LNCaP clone FGC (cell line): ENCODE measurements at regions not wholly inside any gene's neighbourhood (a gene's known extent, or its start where the extent isn't known, plus 50 kb on each side); places are given as distances from the start of the nearest gene placed in this dataset.

Source experiments
- DNase-seq: peaks from one replicate; pipeline ENCODE4 v3.0.0-alpha.2; 2011; ENCODE audit warnings: low read depth
- H3K4me3 ChIP-seq: 2 replicates; pipeline ENCODE4 v1.5.1; 2011; ENCODE audit warnings: mild to moderate bottlenecking, low read depth, low read length, control low read depth
- CTCF ChIP-seq: IDR thresholded peaks from 2 replicates; pipeline ENCODE4 v1.5.1; 2012; ENCODE audit warnings: mild to moderate bottlenecking; ENCODE audit not compliant: control insufficient read depth, insufficient read depth; ENCODE audit errors: extremely low read depth

GRCh38 chr10:31686599-31686998 lies 242.0 kb downstream of the ARHGAP12 start:
- no peak for TF ChIP-seq CTCF
- DNase-seq, result no peak
- H3K4me3 ChIP-seq, result no peak overlapping the region

GRCh38 chr10:31683682-31684081 lies 244.9 kb downstream of the ARHGAP12 start:
- DNase-seq, result no peak
- H3K4me3 ChIP-seq, result no peak overlapping the region
- TF ChIP-seq CTCF, result no peak

DNA sequence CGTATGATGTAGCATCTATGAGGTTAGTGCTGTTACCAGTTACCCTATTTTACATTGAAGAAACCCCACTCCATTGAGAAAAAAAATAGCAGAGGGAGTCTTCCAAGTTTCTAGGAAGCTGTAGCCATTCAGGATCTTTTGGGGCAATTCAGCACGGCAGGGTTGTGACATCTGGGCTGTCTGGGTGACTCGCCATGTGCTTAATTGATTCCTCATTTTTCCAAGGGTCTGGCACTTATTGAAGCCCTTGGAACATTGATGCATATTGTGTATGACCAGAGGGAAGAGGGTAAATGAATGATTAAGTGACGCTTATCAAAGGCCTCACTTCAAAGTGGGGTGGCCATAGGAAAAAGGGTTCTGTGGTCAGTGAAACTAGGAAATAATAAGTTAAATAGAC lies 248.7 kb downstream of the ARHGAP12 start:
- TF ChIP-seq CTCF, result no peak
- no peak overlapping the region for H3K4me3 ChIP-seq
- DNase-seq, result no peak

DNA sequence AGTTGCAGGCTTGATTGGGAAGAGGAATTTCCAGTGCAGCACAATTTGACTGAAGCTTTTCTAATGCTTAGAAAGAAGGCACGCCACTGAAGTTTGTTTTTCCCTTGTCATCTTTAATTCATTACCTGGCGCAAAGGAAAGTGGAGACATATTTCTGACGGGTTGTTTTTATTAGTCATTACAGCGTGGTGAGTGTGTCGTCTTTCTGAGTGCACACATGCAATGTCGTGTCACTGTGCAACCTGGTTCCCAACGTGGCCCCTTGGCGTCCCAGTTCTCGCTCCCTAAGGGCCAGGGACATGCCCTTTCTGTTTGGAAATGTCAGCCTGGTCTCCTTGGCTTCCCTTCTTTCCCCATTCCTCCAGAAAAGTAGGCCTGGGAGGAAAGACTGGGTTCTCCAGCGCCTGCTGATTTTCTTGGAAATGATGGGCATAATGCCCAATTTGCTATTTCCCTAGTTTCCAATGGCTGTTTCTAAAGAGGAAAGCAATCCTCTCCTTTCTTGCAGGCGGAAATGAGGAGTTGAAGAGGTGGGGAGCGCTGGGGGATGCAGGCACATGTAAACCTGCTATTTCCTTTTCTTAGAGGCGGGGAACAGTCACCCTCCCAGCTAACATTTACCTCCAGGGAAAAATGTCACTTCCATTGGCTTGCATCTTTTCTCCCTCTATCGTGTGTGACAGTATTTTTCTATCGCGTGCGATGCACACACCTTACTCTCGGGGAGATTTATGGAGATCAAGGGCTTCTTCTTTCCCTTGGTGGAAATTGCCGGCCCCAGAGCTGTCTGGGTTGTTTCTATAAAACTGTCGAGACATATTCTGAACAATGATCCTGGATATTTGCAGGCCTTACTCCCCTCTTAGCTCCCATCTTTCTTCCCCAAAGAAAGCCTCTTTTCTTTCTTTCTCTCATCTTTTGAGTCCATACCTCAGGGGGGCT lies 249.8 kb downstream of the ARHGAP12 start:
- no peak for TF ChIP-seq CTCF
- no peak for DNase-seq
- H3K4me3 ChIP-seq, result no peak overlapping the region

DNA sequence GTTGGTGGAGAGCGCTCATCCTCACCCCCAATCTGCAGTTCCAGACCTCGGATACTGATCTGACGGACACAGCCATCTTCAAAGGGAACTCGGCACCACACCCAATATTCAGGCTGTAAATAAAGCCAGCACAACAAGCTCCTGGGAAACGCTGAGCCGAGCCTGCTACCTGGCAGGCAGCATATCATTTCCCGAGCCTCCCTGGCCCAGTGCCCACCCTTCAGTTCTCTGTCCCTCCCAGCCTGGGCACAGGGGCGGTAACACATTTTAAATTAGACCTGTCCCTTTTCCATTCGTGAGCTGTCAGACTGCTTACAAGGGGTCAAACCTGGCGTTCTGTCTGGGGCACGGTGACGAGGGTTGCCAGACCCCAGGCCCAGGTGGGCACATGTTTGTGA lies 250.5 kb downstream of the ARHGAP12 start:
- DNase-seq, result peak; percentile 33
- TF ChIP-seq CTCF, result no peak
- no peak overlapping the region for H3K4me3 ChIP-seq

- no peak overlapping the region for H3K4me3 ChIP-seq
- no peak for TF ChIP-seq CTCF
- no peak for DNase-seq
These were observed 251.2 kb downstream of the ARHGAP12 start for GRCh38 chr10:31677195-31678138.
